Calu3 (cell line): ENCODE measurements at regions not wholly inside any gene's neighbourhood (a gene's known extent, or its start where the extent isn't known, plus 50 kb on each side); places are given as distances from the start of the nearest gene placed in this dataset.

Experiments used
- BruUV-seq: library from RNA; stranded (reverse); fragments of 400-500 nt; replicated peaks from 2 replicates; lab custom pipeline; 2021; lab: Mats Ljungman, UMichigan
- CTCF ChIA-PET: fragments of 300-600 bp; sonication (Branson Sonifier 250); formaldehyde crosslinking; loops from one replicate; lab custom pipeline; 2022; ENCODE audit warnings: antibody characterized with exemption; lab: Charles Lee
- DNase-seq: peaks from one replicate; pipeline ENCODE4 v3.0.0; 2022
- H3K27ac Mint-ChIP-seq: one replicate; pipeline ENCODE4 v1.8.0; 2022; ENCODE audit warnings: mixed read lengths; ENCODE audit not compliant: unreplicated experiment
- H3K27me3 Mint-ChIP-seq: one replicate; pipeline ENCODE4 v1.8.0; 2022; ENCODE audit warnings: mixed read lengths; ENCODE audit not compliant: unreplicated experiment
- H3K36me3 Mint-ChIP-seq: one replicate; pipeline ENCODE4 v1.8.0; 2022; ENCODE audit warnings: mild to moderate bottlenecking, moderate library complexity, mixed read lengths; ENCODE audit not compliant: insufficient read depth, unreplicated experiment
- H3K4me1 Mint-ChIP-seq: one replicate; pipeline ENCODE4 v1.8.0; 2022; ENCODE audit warnings: mild to moderate bottlenecking, low read depth, mixed read lengths; ENCODE audit not compliant: unreplicated experiment
- H3K4me3 Mint-ChIP-seq: one replicate; pipeline ENCODE4 v1.8.0; 2022; ENCODE audit warnings: mild to moderate bottlenecking, low read depth, moderate library complexity, mixed read lengths; ENCODE audit not compliant: unreplicated experiment
- H3K9me3 Mint-ChIP-seq: one replicate; pipeline ENCODE4 v1.8.0; 2022; ENCODE audit warnings: low read depth, mixed read lengths; ENCODE audit not compliant: unreplicated experiment
- CTCF ChIP-seq: fragments of 200-600 bp; IDR thresholded peaks from one replicate; pipeline ENCODE4 v1.8.0; 2022; ENCODE audit warnings: antibody characterized with exemption; ENCODE audit not compliant: unreplicated experiment
- intact Hi-C: fragments of 100-400 bp; cut with micrococcal nuclease; formaldehyde crosslinking; loops from one replicate; pipeline ENCODE4 v1.10.0; 2022; ENCODE audit not compliant: unreplicated experiment

- Mint-ChIP-seq H3K36me3 (peaks cover 5% of the 10 kb centered on the region), H3K27ac (peak overlapping the region; percentile 80), H3K4me1 (peaks cover 27% of the 10 kb centered on the region), H3K27me3 (no peaks in the 10 kb centered on the region), H3K4me3 (no peak overlapping the region), H3K9me3 (peaks cover 3% of the 10 kb centered on the region)
- TF ChIP-seq CTCF: no peak
- intact Hi-C loops: loop anchor here (10.0 kb wide), 1 partner anchor 45 kb away; no protein-coding TSS in a partner anchor
- no TSS peak for BruUV-seq
- CTCF ChIA-PET: interaction anchor here (0.7 to 1.6 kb wide), 4 partner anchors 9 to 29 kb away, joined by 4 to 10 read pairs (median 5); no protein-coding TSS in a partner anchor
- DNase-seq: peak; percentile 67
Measured at GRCh38 chr9:75229605-75230332, 141.5 kb downstream of the OSTF1 start.

GRCh38 chr9:75230469-75230868 is 142.2 kb downstream of the OSTF1 start:
- H3K4me1 Mint-ChIP-seq: peaks cover 27% of the 10 kb centered on the region
- DNase-seq: no peak
- H3K27me3 Mint-ChIP-seq: no peaks in the 10 kb centered on the region
- BruUV-seq: no TSS peak
- peak overlapping the region; percentile 80 for H3K27ac Mint-ChIP-seq
- intact Hi-C loops: loop anchor here (10.0 kb wide), 1 partner anchor 46 kb away; no protein-coding TSS in a partner anchor
- peaks cover 3% of the 10 kb centered on the region for H3K9me3 Mint-ChIP-seq
- no peak for TF ChIP-seq CTCF
- H3K36me3 Mint-ChIP-seq: peaks cover 5% of the 10 kb centered on the region
- CTCF ChIA-PET: interaction anchor here (1.0 to 1.6 kb wide), 3 partner anchors 8 to 29 kb away, joined by 4 to 10 read pairs (median 4); no protein-coding TSS in a partner anchor
- no peak overlapping the region for H3K4me3 Mint-ChIP-seq

- DNase-seq: no peak
- Mint-ChIP-seq H3K9me3 (peaks cover 3% of the 10 kb centered on the region), H3K4me1 (peaks cover 27% of the 10 kb centered on the region), H3K27ac (no peak overlapping the region), H3K36me3 (peaks cover 5% of the 10 kb centered on the region), H3K4me3 (no peak overlapping the region), H3K27me3 (no peaks in the 10 kb centered on the region)
- TF ChIP-seq CTCF: no peak
- BruUV-seq: no TSS peak
- CTCF ChIA-PET: interaction anchor here (1.6 kb wide), 1 partner anchor 11 kb away, joined by 4 read pairs; no protein-coding TSS in a partner anchor
- intact Hi-C loops: loop anchor here (10.0 kb wide), 1 partner anchor 46 kb away; no protein-coding TSS in a partner anchor
Measured at GRCh38 chr9:75231167-75231566, 142.9 kb downstream of the OSTF1 start.

GRCh38 chr9:75233011-75233410 is 144.7 kb downstream of the OSTF1 start:
- intact Hi-C loops: loop anchor here (10.0 kb wide), 1 partner anchor 48 kb away; no protein-coding TSS in a partner anchor
- CTCF ChIA-PET: no interaction called here
- peaks cover 5% of the 10 kb centered on the region for H3K36me3 Mint-ChIP-seq

More at GRCh38 chr9:75233011-75233410, 144.7 kb downstream of the OSTF1 start:
- Mint-ChIP-seq H3K9me3 (no peaks in the 10 kb centered on the region), H3K27me3 (no peaks in the 10 kb centered on the region), H3K4me1 (peaks cover 27% of the 10 kb centered on the region), H3K27ac (no peak overlapping the region), H3K4me3 (no peak overlapping the region)
- DNase-seq: no peak
- BruUV-seq: no TSS peak
- TF ChIP-seq CTCF: no peak
